H1 (cell line): ENCODE measurements at regions not wholly inside any gene's neighbourhood (a gene's known extent, or its start where the extent isn't known, plus 50 kb on each side); places are given as distances from the start of the nearest gene placed in this dataset.

Experiments
- BACH1 ChIP-seq: IDR thresholded peaks from 2 replicates; pipeline ENCODE4 v1.6.1; 2012; ENCODE audit warnings: low read length, improper control_type of control experiment
- EP300 ChIP-seq, 2 experiments: IDR thresholded peaks; 1 replicate in 1 of 2; 2 replicates in 1 of 2; pipeline ENCODE4 v1.6.1; 2011 to 2012; ENCODE audit warnings: low read depth in 2 of 2, low read length in 2 of 2, mild to moderate bottlenecking in 2 of 2, borderline replicate concordance in 1 of 2, inconsistent platforms in 1 of 2, moderate library complexity in 1 of 2
- MAFK ChIP-seq: IDR thresholded peaks from 2 replicates; pipeline ENCODE4 v1.6.1; 2012; ENCODE audit warnings: low read depth, mild to moderate bottlenecking, improper control_type of control experiment, low read length
- PHF8 ChIP-seq: fragments of 200-600 bp; sonication (generic); conservative IDR thresholded peaks from 2 replicates; pipeline ENCODE4 v1.7.1; 2012; ENCODE audit warnings: low read depth, mild to moderate bottlenecking, inconsistent platforms, low read length, moderate library complexity
- POLR2A ChIP-seq, 2 experiments: IDR thresholded peaks; 1 replicate in 1 of 2; 2 replicates in 1 of 2; pipeline ENCODE4 v1.6.1; 2011; ENCODE audit warnings: low read depth in 2 of 2, low read length in 2 of 2, mild to moderate bottlenecking in 2 of 2; ENCODE audit errors: control extremely low read depth in 1 of 2
- POLR2AphosphoS5 ChIP-seq: IDR thresholded peaks from 2 replicates; pipeline ENCODE4 v1.6.1; 2011; ENCODE audit warnings: low read depth, low read length
- RXRA ChIP-seq: IDR thresholded peaks from 2 replicates; pipeline ENCODE4 v1.6.1; 2011; ENCODE audit warnings: low read depth, mild to moderate bottlenecking, low read length, moderate library complexity; ENCODE audit not compliant: insufficient read depth
- SUZ12 ChIP-seq: fragments of 200-600 bp; sonication (generic); IDR thresholded peaks from 2 replicates; pipeline ENCODE4 v1.6.1; 2012; ENCODE audit warnings: mild to moderate bottlenecking, inconsistent platforms, low read length, moderate library complexity, mixed read lengths
- TAF1 ChIP-seq: IDR thresholded peaks from 2 replicates; pipeline ENCODE4 v1.6.1; 2011; ENCODE audit warnings: mild to moderate bottlenecking, low read depth, low read length
- YY1 ChIP-seq: IDR thresholded peaks from 2 replicates; pipeline ENCODE4 v1.6.1; 2011; ENCODE audit warnings: low read depth, mild to moderate bottlenecking, low read length
- ZNF274 ChIP-seq: IDR thresholded peaks from 2 replicates; pipeline ENCODE4 v1.7.0; 2012; ENCODE audit warnings: low read length, borderline replicate concordance; ENCODE audit errors: extremely low read depth

DNA sequence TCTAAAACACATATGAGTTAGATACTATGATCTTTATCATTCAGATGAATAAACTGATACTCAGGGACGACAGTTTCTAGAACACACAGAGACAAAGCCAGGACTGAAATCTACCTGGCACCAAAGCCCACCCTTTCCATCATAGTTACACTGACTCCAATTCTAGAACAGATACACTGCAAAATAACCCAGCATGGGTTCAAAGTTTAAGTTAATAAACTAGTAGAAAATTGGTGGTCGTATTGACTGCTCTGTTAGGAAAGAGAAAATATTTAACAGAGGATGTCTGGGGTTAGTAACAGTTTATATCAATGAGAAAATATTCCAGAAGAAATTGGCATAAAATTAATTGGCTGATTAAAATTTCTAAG lies 60.8 kb upstream of the BCL9 start:
- no peak for TF ChIP-seq MAFK
- TF ChIP-seq POLR2AphosphoS5: no peak
- no peak for TF ChIP-seq ZNF274
- TF ChIP-seq POLR2A (IDR thresholded peaks at IDR 0.05; ENCODE audit: control extremely low read depth in 1 of 2, low read depth in 2 of 2, low read length in 2 of 2): no peak
- TF ChIP-seq RXRA: no peak
- no peak for TF ChIP-seq YY1
- no peak for TF ChIP-seq EP300 (IDR thresholded peaks at IDR 0.05; ENCODE audit: borderline replicate concordance in 1 of 2, low read depth in 2 of 2, low read length in 2 of 2)
- no peak for TF ChIP-seq BACH1
- TF ChIP-seq SUZ12: no peak
- TF ChIP-seq TAF1: no peak
- no peak for TF ChIP-seq PHF8
